T-helper 1 cell treated with Interleukin-12 subunit alpha and Interleukin-12 subunit beta and Interleukin-4 antibody, amounts not matched to agents 30 μg/mL and 1 μg/mL, for 36 hours (primary cell): ENCODE measurements at regions not wholly inside any gene's neighbourhood (a gene's known extent, or its start where the extent isn't known, plus 50 kb on each side); places are given as distances from the start of the nearest gene placed in this dataset.
"Not testable (repeated sequence)": the region's sequence is repeated elsewhere in the genome, so short reads cannot be mapped to it uniquely, and the experiment has no call there.

Source experiments
- H3K27ac Mint-ChIP-seq: one replicate; pipeline ENCODE4 v1.8.0; 2021; ENCODE audit warnings: mild to moderate bottlenecking, mixed read lengths
- H3K27me3 Mint-ChIP-seq: one replicate; pipeline ENCODE4 v1.8.0; 2021; ENCODE audit warnings: low read depth, mixed read lengths
- H3K36me3 Mint-ChIP-seq: one replicate; pipeline ENCODE4 v1.8.0; 2021; ENCODE audit warnings: low read depth, mixed read lengths
- H3K4me1 Mint-ChIP-seq: one replicate; pipeline ENCODE4 v1.8.0; 2021; ENCODE audit warnings: low read depth, mixed read lengths
- H3K4me3 Mint-ChIP-seq: one replicate; pipeline ENCODE4 v1.8.0; 2021; ENCODE audit warnings: mild to moderate bottlenecking, moderate library complexity, mixed read lengths
- H3K9me3 Mint-ChIP-seq: one replicate; pipeline ENCODE4 v1.8.0; 2021; ENCODE audit warnings: mixed read lengths

- Mint-ChIP-seq H3K9me3 (no peaks in the 10 kb centered on the region), H3K27me3 (no peaks in the 10 kb centered on the region), H3K27ac (no peak overlapping the region), H3K36me3 (no peaks in the 10 kb centered on the region), H3K4me3 (no peak overlapping the region), H3K4me1 (no peaks in the 10 kb centered on the region)
Measured at GRCh38 chr10:9399275-9399983, 1344.9 kb downstream of the GATA3 start.

GRCh38 chr10:9402067-9402466 is 1347.6 kb downstream of the GATA3 start:
- H3K36me3 Mint-ChIP-seq, H3K9me3 Mint-ChIP-seq, H3K27me3 Mint-ChIP-seq, H3K4me1 Mint-ChIP-seq, H3K4me3 Mint-ChIP-seq, H3K27ac Mint-ChIP-seq: not testable (repeated sequence)

GRCh38 chr10:9402507-9403195 is 1348.2 kb downstream of the GATA3 start:
- H3K4me3 Mint-ChIP-seq, H3K9me3 Mint-ChIP-seq, H3K27ac Mint-ChIP-seq, H3K36me3 Mint-ChIP-seq, H3K4me1 Mint-ChIP-seq, H3K27me3 Mint-ChIP-seq: not testable (repeated sequence)

- H3K4me1 Mint-ChIP-seq, H3K27me3 Mint-ChIP-seq, H3K36me3 Mint-ChIP-seq, H3K9me3 Mint-ChIP-seq, H3K4me3 Mint-ChIP-seq, H3K27ac Mint-ChIP-seq: not testable (repeated sequence)
Measured at GRCh38 chr10:9407201-9407600, 1352.7 kb downstream of the GATA3 start.

GRCh38 chr10:9416331-9416730 is 1361.8 kb downstream of the GATA3 start:
- Mint-ChIP-seq H3K4me1 (no peaks in the 10 kb centered on the region), H3K27me3 (no peaks in the 10 kb centered on the region), H3K9me3 (no peaks in the 10 kb centered on the region), H3K27ac (no peak overlapping the region), H3K4me3 (no peak overlapping the region), H3K36me3 (no peaks in the 10 kb centered on the region)

- Mint-ChIP-seq H3K4me3 (no peak overlapping the region), H3K9me3 (no peaks in the 10 kb centered on the region), H3K27ac (no peak overlapping the region), H3K36me3 (no peaks in the 10 kb centered on the region), H3K4me1 (no peaks in the 10 kb centered on the region), H3K27me3 (no peaks in the 10 kb centered on the region)
Measured at GRCh38 chr10:9419757-9420156, 1365.3 kb downstream of the GATA3 start.

GRCh38 chr10:9427209-9427608 is 1372.7 kb downstream of the GATA3 start:
- no peaks in the 10 kb centered on the region for H3K27me3 Mint-ChIP-seq
- no peak overlapping the region for H3K27ac Mint-ChIP-seq
- H3K4me1 Mint-ChIP-seq: no peaks in the 10 kb centered on the region
- H3K9me3 Mint-ChIP-seq: no peaks in the 10 kb centered on the region
- H3K36me3 Mint-ChIP-seq: no peaks in the 10 kb centered on the region
- no peak overlapping the region for H3K4me3 Mint-ChIP-seq

- Mint-ChIP-seq H3K27me3 (no peaks in the 10 kb centered on the region), H3K27ac (no peak overlapping the region), H3K4me3 (no peak overlapping the region), H3K36me3 (no peaks in the 10 kb centered on the region), H3K4me1 (no peaks in the 10 kb centered on the region), H3K9me3 (no peaks in the 10 kb centered on the region)
Measured at GRCh38 chr10:9437131-9437530, 1382.6 kb downstream of the GATA3 start.

GRCh38 chr10:9443758-9444157 is 1389.3 kb downstream of the GATA3 start:
- no peaks in the 10 kb centered on the region for H3K4me1 Mint-ChIP-seq
- no peaks in the 10 kb centered on the region for H3K27me3 Mint-ChIP-seq
- H3K36me3 Mint-ChIP-seq: no peaks in the 10 kb centered on the region
- H3K4me3 Mint-ChIP-seq: no peak overlapping the region
- no peaks in the 10 kb centered on the region for H3K9me3 Mint-ChIP-seq
- H3K27ac Mint-ChIP-seq: no peak overlapping the region

GRCh38 chr10:9449530-9449929 is 1395.0 kb downstream of the GATA3 start:
- no peaks in the 10 kb centered on the region for H3K36me3 Mint-ChIP-seq
- H3K9me3 Mint-ChIP-seq: peaks cover 14% of the 10 kb centered on the region
- no peak overlapping the region for H3K27ac Mint-ChIP-seq
- no peaks in the 10 kb centered on the region for H3K27me3 Mint-ChIP-seq
- no peaks in the 10 kb centered on the region for H3K4me1 Mint-ChIP-seq
- H3K4me3 Mint-ChIP-seq: no peak overlapping the region

- peaks cover 14% of the 10 kb centered on the region for H3K9me3 Mint-ChIP-seq
- H3K27me3 Mint-ChIP-seq: no peaks in the 10 kb centered on the region
- no peak overlapping the region for H3K4me3 Mint-ChIP-seq
- H3K4me1 Mint-ChIP-seq: no peaks in the 10 kb centered on the region
- H3K36me3 Mint-ChIP-seq: no peaks in the 10 kb centered on the region
- no peak overlapping the region for H3K27ac Mint-ChIP-seq
Measured at GRCh38 chr10:9450801-9451200, 1396.3 kb downstream of the GATA3 start.

GRCh38 chr10:9451211-9451773 is 1396.8 kb downstream of the GATA3 start:
- Mint-ChIP-seq H3K4me3 (no peak overlapping the region), H3K36me3 (no peaks in the 10 kb centered on the region), H3K27ac (no peak overlapping the region), H3K9me3 (peaks cover 14% of the 10 kb centered on the region), H3K27me3 (no peaks in the 10 kb centered on the region), H3K4me1 (no peaks in the 10 kb centered on the region)

GRCh38 chr10:9452056-9452455 is 1397.6 kb downstream of the GATA3 start:
- no peaks in the 10 kb centered on the region for H3K27me3 Mint-ChIP-seq
- no peak overlapping the region for H3K4me3 Mint-ChIP-seq

GRCh38 chr10:9453871-9454270 is 1399.4 kb downstream of the GATA3 start:
- H3K36me3 Mint-ChIP-seq, H3K4me1 Mint-ChIP-seq, H3K27ac Mint-ChIP-seq, H3K27me3 Mint-ChIP-seq, H3K4me3 Mint-ChIP-seq: not testable (repeated sequence)
- peaks cover 14% of the 10 kb centered on the region for H3K9me3 Mint-ChIP-seq

More at GRCh38 chr10:9452056-9452455, 1397.6 kb downstream of the GATA3 start:
- H3K36me3 Mint-ChIP-seq: no peaks in the 10 kb centered on the region
- H3K27ac Mint-ChIP-seq: no peak overlapping the region
- peaks cover 14% of the 10 kb centered on the region for H3K9me3 Mint-ChIP-seq
- no peaks in the 10 kb centered on the region for H3K4me1 Mint-ChIP-seq

GRCh38 chr10:9469663-9470205 is 1415.2 kb downstream of the GATA3 start:
- Mint-ChIP-seq H3K9me3 (no peaks in the 10 kb centered on the region), H3K36me3 (no peaks in the 10 kb centered on the region), H3K4me3 (no peak overlapping the region), H3K27me3 (no peaks in the 10 kb centered on the region), H3K4me1 (no peaks in the 10 kb centered on the region), H3K27ac (no peak overlapping the region)
